GM18498 (cell line): ENCODE measurements at regions not wholly inside any gene's neighbourhood (a gene's known extent, or its start where the extent isn't known, plus 50 kb on each side); places are given as distances from the start of the nearest gene placed in this dataset.

Source experiments
- ATAC-seq: cut with Tn5 transposase; IDR thresholded peaks from one replicate; pipeline ENCODE4 v1.9.1; 2021; ENCODE audit warnings: mild to moderate bottlenecking, moderate library complexity; ENCODE audit not compliant: unreplicated experiment

DNA sequence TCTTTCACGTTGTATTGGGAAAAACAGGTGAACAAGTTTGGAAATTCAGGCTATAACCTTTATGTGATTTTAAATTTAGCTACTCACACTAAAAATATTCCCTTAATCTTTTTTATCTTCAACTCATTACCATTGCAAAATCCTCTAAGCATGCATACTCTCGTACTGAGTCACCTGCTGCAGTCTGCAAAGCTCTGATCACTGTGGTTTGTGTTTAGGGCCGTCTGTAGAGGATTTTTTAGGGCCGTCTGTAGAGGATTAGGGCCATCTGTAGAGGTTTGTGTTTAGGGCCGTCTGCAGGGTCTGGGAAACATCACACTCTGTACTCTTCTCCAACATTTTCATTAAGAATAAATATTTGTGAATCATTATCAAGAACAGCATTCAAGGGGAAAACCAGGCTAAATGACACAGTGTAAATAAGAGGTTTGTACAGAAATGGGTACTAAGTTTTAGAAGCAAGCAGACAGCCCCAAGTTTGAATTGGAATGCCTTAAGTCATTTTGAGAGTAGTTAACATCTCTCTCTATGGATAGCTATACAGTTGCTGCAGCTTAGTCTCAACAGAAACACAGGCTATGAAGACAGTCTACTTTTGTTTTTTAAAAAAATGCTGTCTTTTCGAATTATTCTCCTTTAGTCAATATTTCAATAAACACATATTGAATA is 155.0 kb upstream of the TSLP start:
- ATAC-seq: peak; percentile 74

DNA sequence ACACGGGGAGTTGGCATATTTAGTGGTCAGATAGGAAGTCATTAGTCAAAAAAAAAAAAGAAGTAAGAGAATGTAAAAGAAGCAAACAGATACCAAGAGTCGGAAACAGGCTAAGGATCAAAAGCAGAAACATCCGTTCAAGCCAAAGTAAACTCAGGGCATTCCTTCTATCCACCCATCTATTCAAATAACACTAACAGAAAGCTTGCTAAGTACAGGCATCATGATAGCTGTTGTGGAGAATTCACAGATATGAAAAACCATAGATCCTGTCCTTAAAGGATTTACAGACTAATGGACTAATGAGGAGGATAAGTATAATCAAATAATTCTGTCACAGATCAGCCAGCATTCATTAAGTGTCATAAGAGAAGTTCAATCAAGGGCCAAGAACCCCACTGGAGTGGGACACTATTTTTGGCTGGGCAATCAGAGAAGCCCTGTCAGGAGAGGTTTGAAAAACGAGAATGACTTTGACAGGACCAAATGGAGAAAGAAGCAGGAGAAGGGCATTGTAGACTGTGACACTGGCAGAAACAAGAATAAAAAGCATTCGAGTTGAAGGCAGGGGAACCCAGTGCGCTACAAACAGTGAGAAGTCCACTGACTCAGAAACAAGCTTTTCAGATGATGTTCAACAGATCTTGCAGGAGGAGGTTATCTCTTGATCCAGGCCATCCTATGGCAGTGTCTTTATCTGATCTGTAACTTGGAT is 154.2 kb upstream of the TSLP start:
- no peak for ATAC-seq

DNA sequence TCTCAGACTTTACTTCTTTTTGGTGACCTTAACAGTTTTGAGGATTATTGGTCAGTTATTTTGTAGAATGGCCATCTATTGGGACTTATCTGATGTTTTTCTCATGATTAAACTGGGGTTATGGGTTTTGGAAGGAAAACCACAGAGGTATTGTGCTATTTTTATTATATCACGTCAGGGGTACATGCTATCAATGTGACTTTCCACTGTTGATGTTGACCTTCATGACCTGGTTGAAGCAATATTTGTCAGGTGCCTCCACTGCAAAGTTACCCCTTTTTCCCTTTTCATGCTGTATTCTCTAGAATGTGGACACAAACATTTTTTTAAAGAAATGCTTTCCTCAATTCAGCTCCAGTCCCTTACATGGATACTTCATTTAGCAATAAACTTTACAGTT is 152.8 kb upstream of the TSLP start:
- no peak for ATAC-seq

DNA sequence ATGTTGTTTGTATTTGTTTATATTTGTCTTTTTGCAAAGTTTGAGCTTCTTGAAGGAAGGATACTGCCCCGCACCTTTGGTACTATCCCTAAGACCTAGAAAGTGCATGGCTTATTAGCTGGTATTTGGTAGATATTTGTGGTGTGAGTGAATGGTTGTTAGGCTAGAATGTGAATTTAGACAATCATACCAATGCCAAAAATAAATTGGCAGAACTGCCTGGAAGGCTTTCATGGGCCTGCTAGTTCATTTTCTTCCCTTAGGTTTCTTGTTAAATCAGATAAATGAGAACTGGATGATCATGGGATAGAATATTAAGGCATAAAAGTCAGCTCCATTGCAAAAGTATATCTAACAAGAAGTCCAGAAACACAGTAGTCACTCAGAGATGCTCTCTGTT is 147.5 kb upstream of the TSLP start:
- ATAC-seq: no peak

DNA sequence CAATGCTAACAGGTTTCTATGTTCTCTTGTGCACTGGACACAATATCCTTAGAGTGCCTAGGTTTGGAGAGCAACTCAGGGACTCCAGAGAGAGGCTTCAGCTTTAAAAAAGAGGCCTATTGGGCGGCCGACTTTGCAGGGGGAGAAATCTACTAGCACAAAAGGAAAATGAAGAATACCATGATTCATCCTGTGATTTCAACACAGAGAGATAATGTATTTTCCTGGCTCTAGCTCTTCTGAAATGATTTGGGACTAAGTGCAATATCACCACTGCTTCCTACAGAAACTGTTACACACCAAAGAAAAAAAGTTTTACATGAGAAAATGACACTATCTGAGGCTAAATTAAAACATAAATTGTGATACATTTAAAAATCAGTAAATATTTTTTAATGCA is 146.1 kb upstream of the TSLP start:
- ATAC-seq: no peak

DNA sequence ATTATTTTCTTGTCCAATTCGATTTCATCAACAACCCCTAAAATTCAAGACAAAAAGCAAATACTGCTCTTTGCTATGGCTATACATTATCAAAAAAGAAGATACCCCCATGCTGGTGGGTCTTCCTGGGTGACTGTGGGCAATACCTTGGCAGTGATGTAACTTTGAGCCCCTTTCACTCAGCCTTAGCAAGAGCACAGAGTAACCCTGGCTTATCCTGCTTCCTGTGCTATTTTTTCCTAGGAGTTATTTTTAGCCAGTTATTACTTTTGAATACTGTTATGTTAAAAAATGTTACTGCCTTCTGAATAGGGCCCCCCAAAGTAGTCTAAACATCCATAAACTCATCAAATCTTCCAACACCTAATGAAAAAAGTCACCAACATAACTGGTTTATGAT is 145.6 kb upstream of the TSLP start:
- no peak for ATAC-seq

DNA sequence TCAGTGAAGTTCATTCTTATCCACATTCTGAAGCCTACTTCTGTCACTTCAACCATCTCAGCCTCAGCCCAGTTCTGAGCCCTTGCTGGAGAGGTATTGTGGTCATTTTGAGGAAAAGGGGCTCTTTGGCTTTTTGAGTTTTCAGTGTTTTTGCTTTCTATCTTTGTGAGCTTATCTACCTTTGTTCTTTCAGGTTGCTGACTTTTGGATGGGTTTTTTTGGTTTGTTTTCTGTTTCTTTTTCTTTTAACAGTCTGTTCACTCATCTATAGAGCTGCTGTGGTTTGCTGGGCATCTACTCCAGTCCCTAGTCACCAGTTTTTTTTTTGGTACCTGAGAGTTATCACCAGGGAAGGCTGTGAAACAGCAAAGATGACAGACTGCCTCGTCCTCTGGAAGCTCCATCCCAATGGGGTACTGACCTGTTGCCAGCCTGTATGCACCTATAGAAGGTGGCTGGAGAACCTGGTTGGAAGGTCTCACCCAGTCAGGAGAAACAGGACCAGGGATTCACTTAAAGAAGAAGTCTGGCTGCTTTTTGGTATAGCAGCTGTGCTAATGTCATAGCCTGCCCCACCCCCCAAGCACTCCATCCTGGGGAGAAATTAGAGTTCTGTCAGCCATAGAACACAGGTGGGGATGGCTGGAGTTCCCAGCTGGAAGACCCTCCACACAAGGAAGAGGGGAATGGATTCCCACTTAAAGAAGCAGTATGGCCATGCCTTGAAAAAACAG is 138.6 kb upstream of the TSLP start:
- peak; percentile 97 for ATAC-seq

DNA sequence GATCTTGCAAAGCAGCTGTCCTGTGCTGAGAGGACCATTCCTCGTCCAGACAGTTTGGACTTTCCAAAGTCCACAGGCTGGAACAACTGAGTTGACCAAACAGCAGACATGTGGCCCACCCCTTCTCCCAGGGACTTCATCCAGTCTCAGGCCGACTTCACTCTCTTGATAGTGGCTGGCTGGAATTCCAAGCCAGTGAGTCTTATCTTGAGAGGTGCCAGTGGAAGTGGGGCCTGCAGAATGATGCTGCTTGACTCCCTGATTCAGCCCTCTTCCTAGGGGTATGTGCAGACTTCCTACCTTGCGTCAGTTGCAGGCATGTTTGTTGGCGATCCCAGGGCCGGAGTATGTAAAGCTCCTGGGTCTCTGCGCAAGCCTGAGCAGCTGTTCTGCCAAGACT is 131.4 kb upstream of the TSLP start:
- ATAC-seq: no peak

DNA sequence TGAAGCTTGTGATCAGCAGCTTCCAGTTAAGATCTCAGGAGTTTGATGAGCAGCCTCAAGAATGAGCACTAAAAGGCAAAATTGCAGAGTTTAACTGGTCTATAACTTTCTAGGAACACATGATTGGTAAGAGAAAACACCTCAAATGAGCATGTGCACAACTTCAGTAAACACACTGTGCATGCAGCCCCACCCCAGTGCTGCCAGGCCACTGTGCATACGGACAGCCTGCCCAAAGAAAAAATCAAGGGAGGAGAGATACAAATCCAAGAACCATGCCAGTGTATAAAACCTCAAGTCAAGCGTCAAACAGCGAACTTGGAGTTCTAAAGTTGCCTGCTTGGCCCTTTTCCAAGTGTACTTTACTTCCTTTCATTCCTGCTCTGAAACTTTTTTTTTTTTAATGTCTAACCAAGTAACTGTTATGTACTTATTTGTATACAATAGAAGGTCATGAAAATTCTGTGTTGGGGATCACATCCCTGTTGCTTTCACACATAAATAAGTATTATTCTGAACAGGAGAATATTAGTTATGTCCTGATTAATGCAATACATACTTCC is 125.6 kb upstream of the TSLP start:
- no peak for ATAC-seq

DNA sequence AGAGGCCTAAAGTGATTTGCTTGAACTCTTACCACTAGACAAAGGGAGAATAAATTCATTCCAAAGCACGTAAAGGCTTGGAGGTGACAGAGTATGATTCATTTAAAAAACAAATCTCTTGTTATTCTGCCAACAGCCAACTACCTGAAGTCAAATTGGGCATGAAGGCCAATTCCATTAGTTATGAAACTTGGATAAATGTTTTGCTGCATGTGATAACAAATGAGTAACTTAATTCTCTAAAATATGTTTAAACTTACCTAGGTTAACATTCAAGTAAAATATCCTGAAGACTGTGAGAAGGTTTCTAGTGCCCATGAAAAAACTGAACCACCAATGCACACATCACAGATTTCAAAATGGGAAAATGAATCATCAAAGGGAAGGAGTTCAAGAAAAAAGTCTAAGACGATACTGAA is 120.1 kb upstream of the TSLP start:
- no peak for ATAC-seq

DNA sequence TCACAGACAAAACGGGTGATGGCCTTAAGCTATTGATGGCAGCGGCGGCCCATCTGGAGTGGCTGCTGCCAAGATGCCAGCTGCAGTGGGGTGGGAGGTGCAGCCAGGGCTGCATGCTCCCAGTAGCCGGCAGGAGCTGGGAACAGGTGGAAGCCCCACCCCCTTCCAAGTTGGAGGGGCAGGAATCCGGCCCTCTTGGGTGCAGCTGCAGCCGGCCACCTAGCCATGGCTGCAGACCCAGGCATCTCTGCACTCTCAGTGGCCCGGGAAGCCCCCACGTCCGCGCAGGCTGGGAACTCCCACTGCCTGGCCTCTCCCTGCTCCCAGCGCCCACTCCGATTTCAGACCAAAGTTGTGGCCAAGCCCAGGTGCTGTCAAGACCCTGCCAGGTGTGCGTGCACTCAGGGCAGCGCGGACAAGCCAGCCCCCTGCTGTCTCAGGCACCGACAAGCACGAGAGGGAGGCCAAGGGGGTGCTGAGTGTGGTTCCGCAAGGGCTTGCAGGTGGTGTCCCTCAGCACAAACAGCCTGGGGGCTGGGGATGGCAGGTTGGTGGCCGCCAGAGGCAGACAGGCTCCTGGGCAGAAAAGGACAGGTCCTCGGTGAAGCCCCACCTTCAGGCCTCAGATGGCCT is 115.1 kb upstream of the TSLP start:
- no peak for ATAC-seq

DNA sequence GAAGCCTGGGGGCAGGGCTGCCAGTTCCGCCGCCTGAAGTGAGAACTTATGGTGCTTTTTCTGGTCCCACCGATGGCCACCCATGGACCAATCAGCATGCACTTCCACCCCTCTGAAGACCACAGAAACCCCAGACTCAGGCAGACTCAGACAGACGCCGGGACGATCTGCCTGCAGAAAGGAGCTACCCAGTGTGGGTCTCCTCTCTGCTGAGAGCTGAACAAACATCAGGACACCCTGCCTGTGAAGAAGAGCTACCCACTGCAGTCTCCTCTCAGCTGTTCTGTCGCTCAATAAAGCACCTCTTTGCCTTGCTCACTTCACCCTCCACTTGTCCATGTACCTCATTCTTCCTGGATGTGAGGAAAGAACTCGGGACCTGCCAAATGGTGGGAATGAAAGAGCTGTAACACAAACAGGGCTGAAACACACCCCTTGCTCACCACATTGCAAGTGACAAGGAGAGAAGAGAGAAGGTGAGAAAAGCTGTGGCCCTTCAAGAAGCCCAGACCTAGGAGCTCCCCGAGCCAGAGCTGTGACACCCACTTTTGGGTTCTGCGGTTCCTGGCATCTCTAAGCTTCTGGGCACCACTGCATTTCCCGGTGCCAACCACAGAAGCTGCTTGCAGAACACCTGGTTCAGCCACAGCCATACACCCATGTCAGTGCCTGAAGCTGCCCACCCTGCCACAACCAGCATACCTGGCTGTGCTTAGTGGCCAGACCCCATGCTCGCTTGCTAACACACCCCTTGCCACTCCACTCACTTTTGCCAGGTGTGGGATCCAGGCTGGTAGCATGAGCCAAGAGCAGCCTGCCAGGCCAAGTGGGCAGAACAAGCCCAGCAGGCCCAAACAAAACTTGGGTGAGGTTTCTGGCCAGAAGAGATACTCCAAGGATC is 114.3 kb upstream of the TSLP start:
- ATAC-seq: no peak

DNA sequence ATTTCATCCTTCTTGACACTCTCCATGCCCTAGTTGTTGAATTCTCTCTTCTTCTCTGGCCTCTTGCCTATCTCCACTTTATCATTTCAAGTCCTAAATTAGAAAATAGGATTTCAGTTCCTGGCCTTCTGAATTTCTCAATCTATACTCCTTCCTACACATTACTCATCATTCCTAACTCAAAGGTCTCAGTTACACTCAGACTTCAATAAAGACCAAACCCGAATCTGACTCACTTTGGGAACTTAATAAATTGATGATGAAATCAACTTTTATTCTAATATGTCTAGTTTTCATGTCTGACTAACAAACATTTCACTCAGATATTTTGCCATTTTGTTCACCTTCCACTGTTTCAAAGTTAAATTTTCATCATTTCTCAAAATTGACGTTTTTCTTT is 113.6 kb upstream of the TSLP start:
- no peak for ATAC-seq

DNA sequence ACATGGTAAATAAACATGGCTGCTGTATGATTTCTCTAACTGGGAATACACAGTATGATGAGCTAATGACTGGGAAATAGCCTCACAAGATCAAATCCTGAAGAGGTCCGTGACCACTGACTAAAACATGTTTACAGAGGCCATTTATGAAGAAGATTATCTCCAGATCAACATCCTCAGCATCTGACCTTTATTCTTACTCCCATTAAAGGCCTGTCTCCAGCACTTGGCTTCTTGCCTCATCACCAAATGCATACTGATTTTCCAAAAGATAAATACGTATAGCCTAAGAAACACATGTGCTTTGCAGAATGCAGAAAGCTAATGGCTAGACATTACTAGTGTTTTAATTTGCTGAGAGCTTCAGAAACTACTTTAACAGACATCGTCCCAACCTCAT is 108.0 kb upstream of the TSLP start:
- no peak for ATAC-seq

DNA sequence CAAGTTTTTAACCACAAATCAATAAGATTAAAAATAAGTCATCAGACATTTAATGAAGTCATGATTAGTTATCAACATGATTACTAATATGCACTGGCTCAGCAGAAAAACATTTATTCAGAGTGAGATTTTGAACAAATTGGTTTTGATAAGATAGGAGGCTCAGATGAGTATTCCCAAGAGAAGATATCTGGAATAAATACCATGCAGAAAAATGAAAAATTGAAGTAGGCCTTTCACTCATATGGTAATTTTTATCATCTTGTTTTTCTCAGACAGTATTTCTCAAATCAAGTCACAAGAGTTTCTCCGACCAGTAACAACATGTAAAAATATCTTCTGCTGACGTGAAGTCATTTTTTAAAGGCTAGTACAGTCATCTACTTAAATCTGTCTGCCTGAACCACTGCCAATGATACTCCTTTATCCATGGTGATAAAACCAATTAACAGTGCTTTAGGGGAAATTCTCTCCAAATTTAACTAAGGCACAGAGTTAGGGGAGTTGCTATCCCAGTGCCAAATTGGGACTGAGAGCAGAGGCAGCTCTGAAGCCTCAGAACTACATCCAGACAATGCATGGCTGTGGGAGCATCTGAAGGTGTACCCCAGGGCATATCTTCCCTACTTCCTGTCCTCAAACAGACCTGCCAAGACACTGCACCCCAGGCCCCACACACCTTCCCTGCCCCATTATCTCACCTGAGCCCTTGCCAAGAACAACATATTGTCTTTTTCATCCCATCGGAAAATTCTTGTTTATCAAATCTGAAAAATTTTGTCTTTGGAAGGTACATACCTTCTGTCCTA is 105.5 kb upstream of the TSLP start:
- ATAC-seq: no peak

DNA sequence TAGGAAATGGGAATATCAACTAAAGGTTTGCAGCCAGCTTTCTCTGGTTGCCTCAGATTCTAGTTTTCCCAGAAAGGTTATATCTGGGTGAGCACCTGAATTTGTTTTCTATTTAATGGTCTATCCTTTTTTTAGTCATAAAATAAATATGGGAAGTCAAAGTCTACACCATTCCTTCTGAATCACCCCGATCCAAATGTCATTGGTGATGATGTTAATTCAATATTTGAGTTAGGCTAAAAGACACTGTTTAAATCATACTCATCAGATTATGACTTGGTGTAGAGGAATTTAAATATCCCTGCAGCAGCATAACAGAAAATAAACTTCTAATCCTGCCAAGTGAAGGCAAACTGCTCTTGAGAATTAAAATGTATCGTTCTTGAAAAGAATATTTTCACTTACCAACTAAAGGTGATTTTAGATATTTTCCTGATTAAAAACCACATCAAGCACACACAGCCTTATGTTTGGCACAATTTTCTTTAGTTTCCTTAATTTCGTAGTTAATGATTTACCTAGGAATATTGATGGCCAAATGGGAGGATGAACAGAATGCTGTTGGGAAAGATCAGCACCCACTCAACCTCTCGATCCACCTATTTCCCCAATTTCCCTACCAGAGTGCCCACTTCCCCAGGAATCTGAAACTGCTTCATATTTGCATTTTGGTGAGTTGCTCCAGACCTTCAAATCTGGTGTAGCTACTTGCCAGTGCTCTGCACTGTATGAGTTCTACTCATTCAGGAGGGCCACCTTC is 103.1 kb upstream of the TSLP start:
- ATAC-seq: no peak

DNA sequence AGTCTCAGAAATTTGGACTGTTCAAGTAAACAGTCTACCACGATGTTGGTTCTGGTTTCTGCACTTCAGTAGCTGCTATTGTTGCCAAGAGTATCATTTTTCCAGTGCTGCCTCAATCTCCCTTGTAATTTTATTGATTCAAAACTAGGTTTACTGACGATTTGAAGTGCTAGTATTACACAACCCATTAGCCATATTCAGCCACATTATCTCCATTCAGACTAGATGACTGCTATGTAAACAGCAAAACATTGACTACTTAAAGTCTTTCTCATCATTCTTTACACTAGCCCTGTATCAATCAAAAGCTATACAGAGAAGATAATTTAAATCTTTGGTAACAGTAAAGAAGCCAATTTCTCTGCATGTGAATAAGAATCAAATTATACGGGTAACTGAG is 102.0 kb upstream of the TSLP start:
- ATAC-seq: no peak

DNA sequence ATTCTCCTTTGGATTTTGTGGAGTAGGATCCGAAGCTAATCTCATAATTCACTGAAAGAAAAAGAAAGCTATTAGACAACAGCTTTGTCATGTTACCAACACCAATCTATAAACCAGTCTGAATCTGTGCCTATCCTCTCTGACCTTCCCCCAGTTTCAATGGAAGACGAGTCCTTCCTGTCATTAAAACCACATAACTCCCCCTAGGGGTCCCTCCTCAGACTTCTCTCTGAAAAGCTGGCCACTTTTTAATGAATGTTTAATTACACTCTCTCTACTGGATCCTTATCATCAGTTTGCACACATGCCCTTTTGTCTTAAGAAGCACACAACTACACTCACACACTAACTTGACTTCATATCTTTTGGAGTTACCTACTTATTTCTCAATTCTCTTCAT is 98.0 kb upstream of the TSLP start:
- ATAC-seq: no peak

DNA sequence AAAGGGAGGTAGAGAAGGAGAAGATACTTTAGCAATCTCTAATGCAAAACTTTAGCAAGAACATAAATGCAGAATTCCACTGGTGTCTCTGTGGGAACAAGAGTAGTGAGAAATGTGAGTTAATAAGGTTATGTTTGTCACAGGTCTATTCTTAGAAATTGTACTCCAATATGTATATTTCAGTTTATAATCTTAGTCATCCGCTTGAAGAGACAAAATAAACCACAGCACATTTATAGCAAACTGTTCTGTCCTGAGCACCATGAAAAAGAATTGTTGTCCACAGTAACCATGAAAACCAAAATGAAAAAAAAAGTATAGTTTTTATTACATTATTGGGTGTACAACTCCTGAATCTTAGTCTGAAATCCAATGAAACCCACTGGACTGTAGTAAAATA is 93.6 kb upstream of the TSLP start:
- no peak for ATAC-seq
